VCaP (cell line): ENCODE measurements at regions not wholly inside any gene's neighbourhood (a gene's known extent, or its start where the extent isn't known, plus 50 kb on each side); places are given as distances from the start of the nearest gene placed in this dataset.

Experiments used
- H3K27ac ChIP-seq: fragments of 450-650 bp; 2 replicates; pipeline ENCODE4 v1.5.1; 2017
- TF ChIP-seq, protein P1 (sequence below): fragments of 450-650 bp; conservative IDR thresholded peaks from 2 replicates; pipeline ENCODE4 v1.5.1; 2017; ENCODE audit warnings: mild to moderate bottlenecking, moderate library complexity

DNA sequence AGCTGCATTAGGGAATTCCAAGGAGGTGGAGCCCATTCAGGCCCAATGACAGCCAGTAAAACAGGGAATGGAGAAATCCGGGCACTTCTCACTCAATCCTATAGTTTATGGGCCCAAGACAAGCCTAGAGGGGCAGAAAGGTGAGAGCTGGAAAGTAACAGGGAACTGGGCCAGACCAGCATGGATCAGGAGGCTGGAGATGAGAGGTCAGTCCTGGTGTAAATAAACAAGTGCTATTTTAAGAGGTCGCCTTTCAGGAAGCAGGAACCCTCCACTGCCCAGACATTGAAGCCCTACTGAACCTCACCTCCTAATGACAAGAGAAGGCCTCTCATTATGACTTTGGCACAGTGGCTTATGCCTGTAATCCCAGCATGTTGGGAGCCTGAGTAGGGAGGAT lies 57.2 kb upstream of the TGM3 start:
- no peak overlapping the region for H3K27ac ChIP-seq

DNA sequence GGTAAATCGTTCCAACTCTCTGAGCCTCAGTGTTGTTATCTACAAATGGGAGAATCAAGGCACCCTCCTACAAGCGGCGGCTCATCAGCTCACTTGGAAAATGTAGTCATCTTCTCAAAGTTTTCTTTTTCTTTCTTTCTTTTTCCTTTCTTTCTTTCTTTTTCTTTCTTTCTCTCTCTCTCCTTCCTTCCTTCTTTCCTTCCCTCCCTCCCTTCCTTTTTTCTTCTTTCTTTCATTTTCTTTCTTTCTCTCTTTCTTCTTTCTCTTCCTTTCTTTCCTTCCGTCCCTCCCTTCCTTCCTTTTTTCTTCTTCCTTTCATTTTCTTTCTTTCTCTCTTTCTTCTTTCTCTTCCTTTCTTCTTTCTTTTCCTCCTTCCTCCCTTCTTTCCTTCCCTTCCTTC lies 55.0 kb upstream of the TGM3 start:
- no peak overlapping the region for H3K27ac ChIP-seq
- TF ChIP-seq, protein P1, sequence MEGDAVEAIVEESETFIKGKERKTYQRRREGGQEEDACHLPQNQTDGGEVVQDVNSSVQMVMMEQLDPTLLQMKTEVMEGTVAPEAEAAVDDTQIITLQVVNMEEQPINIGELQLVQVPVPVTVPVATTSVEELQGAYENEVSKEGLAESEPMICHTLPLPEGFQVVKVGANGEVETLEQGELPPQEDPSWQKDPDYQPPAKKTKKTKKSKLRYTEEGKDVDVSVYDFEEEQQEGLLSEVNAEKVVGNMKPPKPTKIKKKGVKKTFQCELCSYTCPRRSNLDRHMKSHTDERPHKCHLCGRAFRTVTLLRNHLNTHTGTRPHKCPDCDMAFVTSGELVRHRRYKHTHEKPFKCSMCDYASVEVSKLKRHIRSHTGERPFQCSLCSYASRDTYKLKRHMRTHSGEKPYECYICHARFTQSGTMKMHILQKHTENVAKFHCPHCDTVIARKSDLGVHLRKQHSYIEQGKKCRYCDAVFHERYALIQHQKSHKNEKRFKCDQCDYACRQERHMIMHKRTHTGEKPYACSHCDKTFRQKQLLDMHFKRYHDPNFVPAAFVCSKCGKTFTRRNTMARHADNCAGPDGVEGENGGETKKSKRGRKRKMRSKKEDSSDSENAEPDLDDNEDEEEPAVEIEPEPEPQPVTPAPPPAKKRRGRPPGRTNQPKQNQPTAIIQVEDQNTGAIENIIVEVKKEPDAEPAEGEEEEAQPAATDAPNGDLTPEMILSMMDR = no peak

More for the DNA sequence above, 57.2 kb upstream of the TGM3 start:
- TF ChIP-seq, protein P1 = no peak

DNA sequence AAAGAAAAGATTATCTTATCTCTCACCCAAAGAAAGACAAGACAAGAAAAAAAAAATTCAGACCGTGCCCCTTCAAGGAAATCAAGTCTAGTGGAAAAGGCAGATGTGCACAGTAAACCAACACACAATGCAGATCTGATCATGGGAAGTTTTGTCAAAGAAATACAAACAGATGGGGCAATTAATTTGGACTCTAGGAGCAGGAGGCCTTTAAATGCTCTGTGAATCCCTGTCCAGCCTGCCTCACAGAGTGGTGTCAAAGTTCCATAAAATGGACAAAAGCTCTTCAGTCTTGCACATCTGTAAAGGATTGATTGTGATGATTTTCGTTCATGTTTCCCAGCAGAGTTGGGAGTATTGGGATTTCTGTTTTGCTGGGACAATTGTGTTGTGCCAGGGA lies 53.1 kb upstream of the TGM3 start:
- TF ChIP-seq, protein P1 = no peak
- H3K27ac ChIP-seq = no peak overlapping the region

DNA sequence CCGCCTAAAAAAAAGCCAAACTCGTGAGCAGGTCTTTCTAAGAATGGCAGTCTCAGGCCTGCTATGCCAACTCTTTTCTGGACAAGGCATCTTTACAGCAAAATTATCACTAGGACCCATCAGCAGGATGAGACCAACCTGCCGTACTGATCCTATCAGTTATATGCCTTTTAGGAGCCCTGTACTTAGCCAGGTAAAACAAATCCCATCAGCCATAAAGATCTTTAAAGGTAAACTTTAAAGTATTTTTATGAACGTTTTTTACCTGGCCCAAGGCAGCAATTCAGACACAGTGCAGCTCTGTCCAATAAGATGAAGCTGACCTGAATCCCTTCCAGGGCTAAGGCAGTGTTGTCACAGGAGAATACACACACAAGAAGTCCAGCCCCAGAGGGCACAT lies 51.3 kb upstream of the TGM3 start:
- peak overlapping the region; percentile 88 for H3K27ac ChIP-seq
- TF ChIP-seq, protein P1 = no peak

DNA sequence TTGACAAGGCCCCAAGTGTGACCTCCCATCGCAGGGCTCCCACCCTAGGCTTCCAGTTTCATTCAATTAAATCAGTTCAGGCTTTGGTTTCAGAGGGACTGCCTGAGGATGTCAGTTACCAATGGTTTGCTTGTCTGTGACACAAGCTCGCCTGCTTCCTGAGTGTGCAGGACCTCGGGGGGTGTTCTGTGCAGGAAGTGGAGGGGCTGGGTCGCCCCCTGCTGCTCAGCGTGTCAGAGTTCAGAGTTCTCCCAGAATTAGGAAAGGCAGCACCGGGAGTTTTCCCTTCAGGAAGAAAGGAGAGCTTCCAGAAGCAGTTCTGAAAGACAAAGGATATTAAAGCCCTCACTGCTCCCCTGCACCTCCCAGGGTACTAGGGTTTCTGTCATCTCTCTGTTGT lies 50.8 kb upstream of the TGM3 start:
- TF ChIP-seq, protein P1 = 0 out of 2 replicates have a peak, but pooled peaks have one; percentile 11

DNA sequence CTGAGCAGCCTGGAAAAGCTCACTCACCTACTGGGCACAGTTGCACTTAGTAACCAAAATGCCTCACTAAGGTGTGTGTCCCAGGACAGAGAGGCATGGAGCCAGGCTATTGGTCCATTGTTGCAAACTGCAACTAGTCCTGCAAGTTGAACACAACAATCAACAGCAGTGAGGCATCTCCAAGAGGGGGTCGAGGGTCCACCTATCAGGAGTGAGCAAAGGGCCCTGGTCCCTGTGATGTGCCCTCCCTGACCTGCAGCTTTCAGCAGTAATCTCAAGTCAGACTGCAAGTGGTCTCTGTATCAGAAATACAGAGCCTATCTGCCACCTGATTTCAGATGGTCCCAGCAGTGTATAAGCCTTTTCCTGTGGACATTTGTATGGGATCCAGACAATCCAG lies 50.2 kb upstream of the TGM3 start:
- H3K27ac ChIP-seq = peak overlapping the region; percentile 88
- TF ChIP-seq, protein P1 = no peak

More for the DNA sequence above, 50.8 kb upstream of the TGM3 start:
- peak overlapping the region; percentile 88 for H3K27ac ChIP-seq
